ENCODE measurements at regions not wholly inside any gene's neighbourhood (a gene's known extent, or its start where the extent isn't known, plus 50 kb on each side); places are given as distances from the start of the nearest gene placed in this dataset.

DNA sequence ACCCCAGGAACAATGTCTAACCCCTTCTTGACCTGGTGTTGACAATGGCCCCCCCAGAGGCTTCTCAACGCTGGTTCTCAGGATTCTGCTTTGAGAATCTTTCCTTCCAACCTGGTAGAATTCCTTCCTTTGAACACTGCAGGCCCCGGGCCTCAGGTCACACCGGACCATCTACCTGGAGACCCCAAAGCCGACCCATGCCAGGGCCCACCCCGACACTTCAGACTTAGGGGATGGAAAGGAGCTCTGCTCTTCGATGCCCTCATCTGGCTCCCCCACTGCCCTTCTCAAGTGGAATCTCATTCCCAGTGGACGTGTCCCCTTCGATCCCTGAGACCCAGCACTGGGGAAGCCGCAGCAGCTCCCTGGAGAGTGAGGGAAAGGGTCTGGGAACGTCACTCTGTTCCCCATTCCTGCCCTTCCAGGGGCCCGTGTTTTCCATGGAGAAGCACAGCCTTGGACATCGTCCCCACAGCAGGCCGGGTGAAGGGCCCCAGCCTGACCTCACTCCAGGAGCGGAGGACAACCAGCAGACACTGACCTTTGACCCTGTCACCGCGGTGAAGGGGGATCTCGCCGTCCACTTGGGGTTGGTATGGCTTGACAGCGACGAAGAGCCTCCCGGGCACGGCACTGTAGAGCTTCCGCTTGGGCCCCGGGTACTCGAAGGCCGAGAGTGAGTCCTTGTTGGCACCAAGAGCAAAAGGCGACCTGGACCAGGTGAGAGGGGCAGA is 408.3 kb downstream of the CTTN start:
- ATAC-seq (no peak), DNase-seq (no peak)
- H3K4me1 Mint-ChIP-seq (ENCODE audit: low read depth), result no peaks in the 10 kb centered on the region
- H3K4me3 Mint-ChIP-seq, result no peak overlapping the region
- H3K27ac Mint-ChIP-seq, result no peak overlapping the region
- ChIA-PET CTCF (no interaction called here), POLR2A (no interaction called here)
- H3K27me3 Mint-ChIP-seq (ENCODE audit: low read depth), result no peaks in the 10 kb centered on the region
- H3K36me3 Mint-ChIP-seq (ENCODE audit: low read depth), result no peaks in the 10 kb centered on the region
- no peaks in the 10 kb centered on the region for H3K9me3 Mint-ChIP-seq (ENCODE audit: insufficient read depth)

DNA sequence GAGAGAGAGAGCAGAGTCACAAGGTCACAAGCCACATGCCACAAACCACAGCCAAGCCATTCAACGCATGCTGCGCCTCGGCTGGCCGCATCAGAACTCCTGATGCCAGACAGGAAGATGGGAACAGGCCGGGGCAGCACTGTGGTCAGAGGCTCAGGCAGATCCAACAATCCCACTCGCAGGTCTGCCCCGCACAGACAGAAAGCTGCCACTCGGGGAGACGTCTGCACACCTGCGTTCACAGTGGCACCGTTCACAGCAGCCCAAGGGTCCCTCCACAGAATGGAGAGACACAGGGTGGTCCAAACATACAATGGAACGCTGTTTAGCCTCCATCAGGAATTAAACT is 408.8 kb downstream of the CTTN start:
- Mint-ChIP-seq H3K9me3 (ENCODE audit: insufficient read depth) (no peaks in the 10 kb centered on the region), H3K36me3 (ENCODE audit: low read depth) (no peaks in the 10 kb centered on the region), H3K27ac (no peak overlapping the region), H3K4me1 (ENCODE audit: low read depth) (no peaks in the 10 kb centered on the region), H3K27me3 (ENCODE audit: low read depth) (no peaks in the 10 kb centered on the region), H3K4me3 (no peak overlapping the region)
- CTCF ChIA-PET, result no interaction called here
- ATAC-seq (no peak), DNase-seq (no peak)
- POLR2A ChIA-PET, result no interaction called here

DNA sequence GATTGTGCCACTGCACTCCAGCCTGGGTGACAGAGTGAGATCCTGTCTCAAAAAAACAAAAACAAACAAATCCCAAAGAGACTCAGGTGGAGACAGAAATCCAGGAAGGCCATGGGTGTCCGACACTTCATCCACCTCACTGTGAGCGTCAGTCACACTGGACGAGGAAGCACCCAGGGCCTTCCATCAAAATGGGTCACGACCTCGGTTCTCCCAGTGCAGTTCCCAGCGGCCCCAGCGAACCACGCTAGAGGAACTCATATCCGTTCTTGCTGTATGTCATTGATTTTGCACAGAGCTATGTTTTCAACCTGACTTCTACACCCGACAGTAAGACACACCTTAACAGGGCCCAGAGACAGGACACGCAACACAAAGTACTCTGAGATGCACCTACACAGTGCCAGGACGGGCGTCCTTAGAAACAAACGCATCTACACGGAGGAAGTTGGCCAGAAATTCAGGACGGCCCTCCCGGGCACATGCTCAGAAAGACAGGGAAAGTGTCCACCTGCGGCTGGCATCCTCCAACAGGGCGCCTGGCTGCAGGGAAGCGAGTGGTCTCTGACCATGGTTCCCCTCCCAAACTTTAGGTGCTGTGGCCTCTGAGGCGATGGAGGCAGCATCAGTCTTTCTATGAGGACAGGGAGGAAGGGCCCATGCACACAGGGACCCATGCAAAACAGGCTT is 410.5 kb downstream of the CTTN start:
- ChIA-PET CTCF (no interaction called here), POLR2A (no interaction called here)
- Mint-ChIP-seq H3K4me3 (no peak overlapping the region), H3K27ac (no peak overlapping the region), H3K36me3 (ENCODE audit: low read depth) (no peaks in the 10 kb centered on the region), H3K9me3 (ENCODE audit: insufficient read depth) (no peaks in the 10 kb centered on the region), H3K27me3 (ENCODE audit: low read depth) (no peaks in the 10 kb centered on the region), H3K4me1 (ENCODE audit: low read depth) (no peaks in the 10 kb centered on the region)
- ATAC-seq (no peak), DNase-seq (no peak)

DNA sequence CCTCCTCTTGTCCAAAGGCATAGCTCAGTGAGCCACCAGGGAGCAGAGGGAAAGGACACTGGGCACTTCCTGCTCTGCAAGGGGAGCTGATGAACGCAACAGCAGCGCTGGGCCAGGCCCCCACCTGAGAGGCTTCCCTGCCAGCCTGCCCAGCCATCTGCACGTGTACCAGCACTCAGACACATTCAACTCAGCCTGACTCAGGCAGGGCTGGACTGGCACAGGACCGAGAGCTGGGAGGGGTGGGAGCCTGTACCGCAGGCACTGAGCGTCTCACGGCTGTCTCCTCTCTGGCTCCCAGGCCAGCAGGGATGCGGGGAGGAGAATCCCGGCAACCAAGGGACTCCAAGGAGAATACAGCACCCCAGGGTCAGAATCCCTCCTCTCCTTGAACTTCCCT is 411.8 kb downstream of the CTTN start:
- Mint-ChIP-seq H3K36me3 (ENCODE audit: low read depth) (no peaks in the 10 kb centered on the region), H3K9me3 (ENCODE audit: insufficient read depth) (no peaks in the 10 kb centered on the region), H3K4me1 (ENCODE audit: low read depth) (no peaks in the 10 kb centered on the region), H3K27me3 (ENCODE audit: low read depth) (no peaks in the 10 kb centered on the region), H3K4me3 (no peak overlapping the region), H3K27ac (no peak overlapping the region)
- CTCF ChIA-PET, result no interaction called here
- no peak for ATAC-seq
- no peak for DNase-seq
- POLR2A ChIA-PET, result no interaction called here

DNA sequence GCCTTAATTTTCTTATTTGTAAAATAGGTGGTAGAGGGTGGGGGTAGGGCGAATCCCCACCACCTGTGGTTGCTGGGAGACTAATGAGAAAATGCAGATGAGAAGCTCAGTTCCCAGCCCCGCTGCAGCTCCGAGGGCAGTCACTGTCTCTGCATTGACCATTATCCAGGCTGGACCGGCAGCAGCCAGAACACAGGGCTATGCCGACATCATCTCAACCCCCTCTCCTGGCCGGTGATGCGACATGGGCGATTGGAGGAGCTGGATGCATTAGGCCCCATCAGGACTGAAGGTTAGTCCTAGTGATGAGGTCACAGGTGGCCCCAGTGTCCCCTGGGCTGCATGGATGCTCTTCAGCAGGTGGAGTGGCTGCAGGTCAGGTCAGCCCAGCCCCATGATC is 412.4 kb downstream of the CTTN start:
- Mint-ChIP-seq H3K4me1 (ENCODE audit: low read depth) (no peaks in the 10 kb centered on the region), H3K27me3 (ENCODE audit: low read depth) (no peaks in the 10 kb centered on the region), H3K36me3 (ENCODE audit: low read depth) (no peaks in the 10 kb centered on the region), H3K27ac (no peak overlapping the region), H3K4me3 (no peak overlapping the region), H3K9me3 (ENCODE audit: insufficient read depth) (no peaks in the 10 kb centered on the region)
- ATAC-seq (no peak), DNase-seq (no peak)
- CTCF ChIA-PET, result no interaction called here
- POLR2A ChIA-PET, result no interaction called here

DNA sequence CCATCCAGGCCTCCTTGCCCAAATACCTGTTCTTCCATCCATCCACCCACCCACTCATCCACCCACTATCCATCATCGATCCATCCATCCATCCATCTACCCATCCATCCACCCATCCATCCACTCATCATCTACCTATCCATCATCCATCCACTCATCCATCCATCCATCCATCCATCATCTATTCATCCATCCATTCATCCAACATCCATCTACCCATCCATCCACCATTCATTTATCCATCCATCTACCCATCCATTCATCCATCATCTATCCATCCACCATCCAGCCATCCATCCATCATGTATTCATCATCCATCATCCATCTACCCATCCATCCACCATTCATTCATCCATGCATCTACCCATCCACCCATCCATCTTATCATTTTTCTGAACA is 413.2 kb downstream of the CTTN start:
- Mint-ChIP-seq H3K36me3 (ENCODE audit: low read depth) (no peaks in the 10 kb centered on the region), H3K9me3 (ENCODE audit: insufficient read depth) (no peaks in the 10 kb centered on the region), H3K4me3 (no peak overlapping the region), H3K4me1 (ENCODE audit: low read depth) (no peaks in the 10 kb centered on the region), H3K27ac (no peak overlapping the region), H3K27me3 (ENCODE audit: low read depth) (no peaks in the 10 kb centered on the region)
- CTCF ChIA-PET, result no interaction called here
- POLR2A ChIA-PET, result no interaction called here
- DNase-seq (no peak), ATAC-seq (no peak)

DNA sequence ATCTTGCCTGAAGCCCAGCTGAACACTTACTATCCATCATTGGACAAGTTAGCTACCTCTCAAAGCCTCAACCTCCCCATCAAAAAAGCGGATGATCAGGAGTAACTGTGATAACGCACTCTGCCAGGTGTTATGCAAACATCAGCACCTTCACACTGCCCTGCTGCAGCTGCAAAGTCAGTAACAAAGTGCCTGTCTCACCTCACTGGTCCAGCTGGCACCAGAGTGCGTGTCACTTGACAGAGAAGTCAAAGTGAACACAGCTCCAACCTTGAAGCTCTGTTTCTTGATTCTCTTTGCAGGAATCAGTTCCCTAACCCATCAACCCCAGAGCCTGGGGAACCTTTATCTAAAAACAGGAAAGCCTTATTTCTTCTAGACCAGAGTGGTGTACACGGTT is 413.6 kb downstream of the CTTN start:
- no peaks in the 10 kb centered on the region for H3K27me3 Mint-ChIP-seq (ENCODE audit: low read depth)

DNA sequence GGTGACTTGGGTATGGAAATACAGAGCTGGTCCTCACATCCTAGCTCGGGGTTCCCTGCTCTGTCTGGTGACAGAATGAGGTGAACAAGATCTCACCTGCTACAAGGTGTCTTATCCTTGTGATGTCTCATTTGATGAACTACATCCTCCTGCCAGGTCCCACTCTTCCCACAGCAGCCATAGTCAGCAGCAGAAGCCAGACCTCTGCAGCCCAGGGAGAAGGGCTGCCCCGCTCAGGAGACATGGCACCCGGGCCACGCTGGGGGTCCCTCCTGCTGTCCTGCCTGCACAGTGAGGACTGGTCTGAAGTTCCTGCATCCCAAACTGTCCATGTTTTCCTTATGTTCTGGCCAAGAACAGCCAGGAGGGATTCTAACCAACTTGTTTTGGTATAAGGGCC is 414.1 kb downstream of the CTTN start:
- H3K4me3 Mint-ChIP-seq, result no peak overlapping the region
- ChIA-PET POLR2A (no interaction called here), CTCF (no interaction called here)
- ATAC-seq (no peak), DNase-seq (no peak)
- H3K36me3 Mint-ChIP-seq (ENCODE audit: low read depth), result no peaks in the 10 kb centered on the region
- H3K9me3 Mint-ChIP-seq (ENCODE audit: insufficient read depth), result no peaks in the 10 kb centered on the region
- H3K27ac Mint-ChIP-seq, result no peak overlapping the region
- H3K4me1 Mint-ChIP-seq (ENCODE audit: low read depth), result no peaks in the 10 kb centered on the region
- H3K27me3 Mint-ChIP-seq (ENCODE audit: low read depth), result no peaks in the 10 kb centered on the region

More for the DNA sequence above, 413.6 kb downstream of the CTTN start:
- no peak for DNase-seq
- CTCF ChIA-PET, result no interaction called here
- Mint-ChIP-seq H3K9me3 (ENCODE audit: insufficient read depth) (no peaks in the 10 kb centered on the region), H3K4me3 (no peak overlapping the region), H3K27ac (no peak overlapping the region), H3K36me3 (ENCODE audit: low read depth) (no peaks in the 10 kb centered on the region), H3K4me1 (ENCODE audit: low read depth) (no peaks in the 10 kb centered on the region)
- ATAC-seq, result no peak
- POLR2A ChIA-PET, result no interaction called here

DNA sequence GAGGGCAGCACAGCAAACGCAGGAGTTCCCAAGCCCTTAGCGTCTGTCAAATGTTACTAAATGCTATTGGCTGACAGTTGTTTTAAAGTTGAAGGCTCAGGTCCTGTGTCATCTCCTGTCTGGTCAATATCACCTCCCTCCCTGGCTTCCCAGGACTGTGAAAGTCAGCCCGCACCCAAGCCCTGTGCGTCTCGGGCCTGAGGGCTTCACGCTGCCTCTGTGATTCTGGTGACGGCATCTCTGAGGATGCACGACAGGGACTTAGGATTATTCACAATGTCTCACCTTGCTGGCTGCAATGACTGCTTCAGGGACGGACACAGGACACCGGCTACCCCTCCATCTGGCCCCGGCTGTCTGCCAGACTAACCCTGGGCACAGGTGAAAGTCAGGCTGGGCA is 415.3 kb downstream of the CTTN start:
- DNase-seq (no peak), ATAC-seq (no peak)
- Mint-ChIP-seq H3K4me3 (no peak overlapping the region), H3K9me3 (ENCODE audit: insufficient read depth) (no peaks in the 10 kb centered on the region), H3K4me1 (ENCODE audit: low read depth) (no peaks in the 10 kb centered on the region), H3K36me3 (ENCODE audit: low read depth) (no peaks in the 10 kb centered on the region), H3K27me3 (ENCODE audit: low read depth) (no peaks in the 10 kb centered on the region), H3K27ac (no peak overlapping the region)
- CTCF ChIA-PET, result interaction anchor here (1.6 kb wide), 1 partner anchor 8 kb away, joined by 5 read pairs; no protein-coding TSS in a partner anchor
- POLR2A ChIA-PET, result no interaction called here

DNA sequence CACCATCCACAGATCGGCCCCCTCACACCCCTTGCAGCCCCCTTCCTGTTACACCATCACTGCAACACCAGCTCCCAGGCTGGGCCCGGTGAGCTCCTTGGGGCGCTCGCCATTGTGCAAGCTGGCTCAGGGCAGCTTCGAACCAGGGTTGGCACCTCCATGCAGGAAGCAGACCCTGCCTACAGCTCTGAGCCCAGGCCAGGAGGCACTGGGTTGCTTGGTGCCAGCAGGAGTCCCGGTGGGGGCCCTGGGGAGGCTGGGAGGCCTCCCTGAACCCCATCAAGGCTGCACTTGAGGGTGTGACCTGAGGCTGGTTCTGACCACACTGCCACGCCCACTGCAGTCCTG is 417.1 kb downstream of the CTTN start:
- ChIA-PET POLR2A (no interaction called here), CTCF (interaction anchor here (1.1 to 1.6 kb wide), 2 partner anchors 10 to 11 kb away, joined by 5 read pairs; no protein-coding TSS in a partner anchor)
- DNase-seq (no peak), ATAC-seq (no peak)
- Mint-ChIP-seq H3K4me3 (no peak overlapping the region), H3K27ac (no peak overlapping the region), H3K36me3 (ENCODE audit: low read depth) (no peaks in the 10 kb centered on the region), H3K9me3 (ENCODE audit: insufficient read depth) (no peaks in the 10 kb centered on the region), H3K27me3 (ENCODE audit: low read depth) (no peaks in the 10 kb centered on the region), H3K4me1 (ENCODE audit: low read depth) (no peaks in the 10 kb centered on the region)

DNA sequence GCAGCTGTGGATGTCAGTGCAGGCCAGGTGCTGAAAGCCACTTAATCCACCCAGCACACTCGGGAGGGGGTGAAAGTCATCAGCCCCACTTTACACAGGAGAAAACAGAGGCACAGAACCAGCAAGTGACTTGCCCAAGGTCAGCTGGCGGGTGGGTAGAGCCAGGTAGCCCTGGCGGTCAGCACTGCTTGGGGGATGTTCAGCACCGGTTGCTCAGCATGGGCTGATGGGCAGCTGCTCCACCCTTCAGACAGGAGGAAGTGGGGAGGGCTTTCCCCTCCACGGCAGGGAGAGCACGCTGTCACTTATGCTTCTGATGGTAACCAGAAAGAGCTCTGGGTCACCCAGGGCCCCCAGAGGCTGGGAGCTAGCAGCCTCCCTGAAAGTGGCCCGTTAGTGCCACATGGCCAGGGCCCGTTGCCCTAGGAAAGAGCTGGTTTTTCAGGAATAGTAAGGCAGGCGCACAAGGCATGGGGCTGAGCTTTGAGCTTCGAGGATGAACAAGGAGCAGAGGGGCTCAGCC is 417.9 kb downstream of the CTTN start:
- CTCF ChIA-PET, result no interaction called here
- DNase-seq, result no peak
- ATAC-seq, result no peak
- H3K27ac Mint-ChIP-seq, result no peak overlapping the region
- H3K36me3 Mint-ChIP-seq (ENCODE audit: low read depth), result no peaks in the 10 kb centered on the region
- no peaks in the 10 kb centered on the region for H3K9me3 Mint-ChIP-seq (ENCODE audit: insufficient read depth)
- POLR2A ChIA-PET, result no interaction called here
- no peaks in the 10 kb centered on the region for H3K4me1 Mint-ChIP-seq (ENCODE audit: low read depth)
- H3K27me3 Mint-ChIP-seq (ENCODE audit: low read depth), result no peaks in the 10 kb centered on the region
- H3K4me3 Mint-ChIP-seq, result no peak overlapping the region

DNA sequence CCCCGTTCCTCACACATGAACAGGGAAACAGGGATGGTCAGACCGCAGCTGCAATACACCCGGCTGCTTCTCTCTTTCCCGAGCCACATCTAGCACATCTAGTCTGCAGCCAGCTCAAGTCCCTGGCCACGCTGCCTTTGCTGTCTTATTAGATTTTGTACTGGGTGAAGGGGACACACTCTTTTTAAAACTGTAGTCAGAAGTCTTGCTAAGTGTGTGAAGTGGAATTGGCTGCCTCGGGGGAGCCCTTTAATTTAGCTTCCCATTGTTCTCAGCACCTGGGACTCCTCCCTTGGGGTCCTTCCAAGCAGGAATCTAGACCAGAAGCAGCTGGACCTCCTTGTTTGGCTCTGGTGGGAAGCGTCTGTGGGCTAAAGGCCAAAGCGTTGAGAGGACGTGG is 420.0 kb downstream of the CTTN start:
- ATAC-seq (no peak), DNase-seq (no peak)
- Mint-ChIP-seq H3K36me3 (ENCODE audit: low read depth) (no peaks in the 10 kb centered on the region), H3K27ac (no peak overlapping the region), H3K4me3 (no peak overlapping the region), H3K27me3 (ENCODE audit: low read depth) (no peaks in the 10 kb centered on the region), H3K9me3 (ENCODE audit: insufficient read depth) (no peaks in the 10 kb centered on the region), H3K4me1 (ENCODE audit: low read depth) (no peaks in the 10 kb centered on the region)
- ChIA-PET POLR2A (no interaction called here), CTCF (interaction anchor here (1.8 kb wide), 1 partner anchor 8 kb away, joined by 4 read pairs; no protein-coding TSS in a partner anchor)

DNA sequence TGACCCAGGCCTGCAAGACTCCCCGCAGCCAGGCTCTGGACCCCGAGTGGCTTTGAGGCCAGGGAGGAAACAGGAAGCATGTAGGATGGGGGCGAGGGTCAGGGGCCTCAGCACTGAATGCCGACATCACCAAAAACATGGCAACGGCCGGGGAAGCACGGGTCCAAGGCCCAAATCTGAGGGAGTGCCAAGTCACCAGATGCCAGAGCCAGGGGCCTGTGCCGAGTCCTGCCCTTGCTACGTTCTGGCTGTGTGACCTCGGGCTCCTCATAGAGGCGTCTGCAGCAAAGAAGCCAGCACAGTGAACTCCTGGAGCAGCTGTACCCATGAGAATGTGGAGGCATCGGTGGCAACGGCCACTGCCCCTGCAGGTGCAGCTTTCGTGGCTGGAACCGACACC is 420.7 kb downstream of the CTTN start:
- DNase-seq (no peak), ATAC-seq (no peak)
- Mint-ChIP-seq H3K4me1 (ENCODE audit: low read depth) (no peaks in the 10 kb centered on the region), H3K4me3 (no peak overlapping the region), H3K27me3 (ENCODE audit: low read depth) (no peaks in the 10 kb centered on the region), H3K27ac (no peak overlapping the region), H3K9me3 (ENCODE audit: insufficient read depth) (no peaks in the 10 kb centered on the region), H3K36me3 (ENCODE audit: low read depth) (no peaks in the 10 kb centered on the region)
- POLR2A ChIA-PET, result no interaction called here
- CTCF ChIA-PET, result no interaction called here

Measured in activated CD8-positive, alpha-beta T cell treated with anti-CD3 and anti-CD28 coated beads, Interleukin-2, amount 10 ng/mL, durations not matched to agents 7 days and 5 days (primary cell).